ENCODE measurements at regions not wholly inside any gene's neighbourhood (a gene's known extent, or its start where the extent isn't known, plus 50 kb on each side); places are given as distances from the start of the nearest gene placed in this dataset.

GRCh38 chr4:15234856-15235126 is 193.0 kb upstream of the C1QTNF7 start:
- ChIA-PET RAD21 (ENCODE audit: unreplicated experiment) (interaction anchor here (0.7 kb wide), 1 partner anchor 570 kb away, joined by 3 read pairs; no protein-coding TSS in a partner anchor), SMC1A (ENCODE audit: uncharacterized antibody, unreplicated experiment) (no interaction called here), CTCF (interaction anchor here (2.7 to 5.6 kb wide), 3 partner anchors 19 to 223 kb away, joined by 12 to 50 read pairs (median 41); no protein-coding TSS in a partner anchor), POLR2A (no interaction called here)
- no peaks in the 10 kb centered on the region for H3K79me2 ChIP-seq (ENCODE audit: control insufficient read depth, insufficient read depth, low read length)
- H4K20me1 ChIP-seq (ENCODE audit: control insufficient read depth, insufficient read depth): no peaks in the 10 kb centered on the region
- peaks cover 11% of the 10 kb centered on the region for H3K4me1 ChIP-seq (ENCODE audit: control insufficient read depth, insufficient read depth, low read length)
- no peaks in the 10 kb centered on the region for H3K27me3 ChIP-seq (replicated peaks in 1 of 2; ENCODE audit: control insufficient read depth in 2 of 2, insufficient read depth in 2 of 2, low read length in 1 of 2)
- intact Hi-C loops (cut with micrococcal nuclease; ENCODE audit: unreplicated experiment): loop anchor here (5.0 to 10.0 kb wide), 2 partner anchors 480 to 768 kb away; no protein-coding TSS in a partner anchor
- DNase-seq (ENCODE audit: low read depth, low spot score) (no peak), FAIRE-seq (no peak), ATAC-seq (no peak)
- H3K9me3 ChIP-seq (replicated peaks; ENCODE audit: control insufficient read depth, insufficient read depth, low read length): no peaks in the 10 kb centered on the region
- no peak overlapping the region for H3K4me2 ChIP-seq (ENCODE audit: control insufficient read depth, insufficient read depth)
- H3K27ac ChIP-seq (ENCODE audit: control insufficient read depth, insufficient read depth): no peak overlapping the region
- BruUV-seq (replicated peaks): no TSS peak
- in situ Hi-C loops (cut with MboI): loop anchor here (5.0 to 25.0 kb wide), 4 partner anchors 168 to 728 kb away; partner anchors contain the start of gene FGFBP2
- no peak overlapping the region for H3K4me3 ChIP-seq
- WGBS (ENCODE audit: insufficient coverage, insufficient replicate concordance, low lambda C conversion rate, missing lambda C conversion rate): 69% methylated on average over 2 of the region's 2 CpGs
- TF ChIP-seq SMC3 (IDR thresholded peaks at IDR 0.05; ENCODE audit: borderline replicate concordance, low read length): no peak
- no peak for TF ChIP-seq NR2F1 (conservative IDR thresholded peaks at IDR 0.05)
- TF ChIP-seq PRDM15 (CRISPR knock-in tag; IDR thresholded peaks at IDR 0.05): no peak
- TF ChIP-seq GATAD2B (conservative IDR thresholded peaks at IDR 0.05; ENCODE audit: low read depth): no peak
- TF ChIP-seq RELA (IDR thresholded peaks at IDR 0.05; ENCODE audit: borderline replicate concordance, partially characterized antibody): no peak
- TF ChIP-seq FOXM1 (IDR thresholded peaks at IDR 0.05; ENCODE audit: low read depth, low read length): no peak
- TF ChIP-seq TCF12 (IDR thresholded peaks at IDR 0.05; ENCODE audit: low read depth, low read length): no peak
- no peak for TF ChIP-seq ZBTB40 (IDR thresholded peaks at IDR 0.05; ENCODE audit: borderline replicate concordance)
- TF ChIP-seq CEBPB (IDR thresholded peaks at IDR 0.05; ENCODE audit: borderline replicate concordance in 1 of 2, low read depth in 2 of 2, low read length in 2 of 2): no peak
- no peak for TF ChIP-seq SKIL (IDR thresholded peaks at IDR 0.05; ENCODE audit: low read depth, poor library complexity, severe bottlenecking)
- no peak for TF ChIP-seq NBN (IDR thresholded peaks at IDR 0.05)
- TF ChIP-seq PML (IDR thresholded peaks at IDR 0.05; ENCODE audit: low read length): no peak
- no peak overlapping the region for H2AFZ ChIP-seq (ENCODE audit: control insufficient read depth, low read depth, low read length)
- no peak overlapping the region for H3K9ac ChIP-seq (ENCODE audit: control insufficient read depth, insufficient read depth, low read length)
- no peaks in the 10 kb centered on the region for H3K36me3 ChIP-seq (ENCODE audit: control insufficient read depth in 2 of 2, insufficient read depth in 2 of 2, low read length in 1 of 2)
